GM20000 (cell line): ENCODE measurements at regions not wholly inside any gene's neighbourhood (a gene's known extent, or its start where the extent isn't known, plus 50 kb on each side); places are given as distances from the start of the nearest gene placed in this dataset.

ENCODE experiments used
- DNase-seq: peaks from one replicate; pipeline ENCODE4 v3.0.0; 2012; ENCODE audit warnings: low spot score
- TF ChIP-seq, protein P1 (sequence below): IDR thresholded peaks from 2 replicates; pipeline ENCODE4 v1.5.1; 2012; ENCODE audit warnings: mild to moderate bottlenecking, control low read depth; ENCODE audit errors: extremely low read depth, missing control alignments

DNA sequence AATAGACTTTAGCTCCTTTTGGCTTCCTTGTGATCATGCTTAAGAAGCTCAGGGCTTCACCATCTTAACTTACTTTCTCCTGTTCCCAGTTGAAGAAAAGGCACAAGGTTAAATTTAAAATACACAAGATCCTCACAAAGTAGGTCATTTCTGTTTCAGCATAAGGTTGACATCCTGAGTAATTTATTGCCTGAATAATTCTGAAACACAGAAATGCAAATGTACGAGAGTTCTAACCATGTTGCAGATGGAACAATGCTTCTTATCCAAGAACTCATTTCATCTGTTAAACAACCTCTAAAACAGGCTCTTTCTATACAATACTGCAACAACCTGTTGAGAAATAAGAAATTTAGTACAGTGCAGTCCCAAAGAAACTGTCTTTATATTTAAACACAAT is 395.2 kb downstream of the BCL11A start:
- TF ChIP-seq, protein P1, sequence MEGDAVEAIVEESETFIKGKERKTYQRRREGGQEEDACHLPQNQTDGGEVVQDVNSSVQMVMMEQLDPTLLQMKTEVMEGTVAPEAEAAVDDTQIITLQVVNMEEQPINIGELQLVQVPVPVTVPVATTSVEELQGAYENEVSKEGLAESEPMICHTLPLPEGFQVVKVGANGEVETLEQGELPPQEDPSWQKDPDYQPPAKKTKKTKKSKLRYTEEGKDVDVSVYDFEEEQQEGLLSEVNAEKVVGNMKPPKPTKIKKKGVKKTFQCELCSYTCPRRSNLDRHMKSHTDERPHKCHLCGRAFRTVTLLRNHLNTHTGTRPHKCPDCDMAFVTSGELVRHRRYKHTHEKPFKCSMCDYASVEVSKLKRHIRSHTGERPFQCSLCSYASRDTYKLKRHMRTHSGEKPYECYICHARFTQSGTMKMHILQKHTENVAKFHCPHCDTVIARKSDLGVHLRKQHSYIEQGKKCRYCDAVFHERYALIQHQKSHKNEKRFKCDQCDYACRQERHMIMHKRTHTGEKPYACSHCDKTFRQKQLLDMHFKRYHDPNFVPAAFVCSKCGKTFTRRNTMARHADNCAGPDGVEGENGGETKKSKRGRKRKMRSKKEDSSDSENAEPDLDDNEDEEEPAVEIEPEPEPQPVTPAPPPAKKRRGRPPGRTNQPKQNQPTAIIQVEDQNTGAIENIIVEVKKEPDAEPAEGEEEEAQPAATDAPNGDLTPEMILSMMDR, result no peak
- no peak for DNase-seq

DNA sequence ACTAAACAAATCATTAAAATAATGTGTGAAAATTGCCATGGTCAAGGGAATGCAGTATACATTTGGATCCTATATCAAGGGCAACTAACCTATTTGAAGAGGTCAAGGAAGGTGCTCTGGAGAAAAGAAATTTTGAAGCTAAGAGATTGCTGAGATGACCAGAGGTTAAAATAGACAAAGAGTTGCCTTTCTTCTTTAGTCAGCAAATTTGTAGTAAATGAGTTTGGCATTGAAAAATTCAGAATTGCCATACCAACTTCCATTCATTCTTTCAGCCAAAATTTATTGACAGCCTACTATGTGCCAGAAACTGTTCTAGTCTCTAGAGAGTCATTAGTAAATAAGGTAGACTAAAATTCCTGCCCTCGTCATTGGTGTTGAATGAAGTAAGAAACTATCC is 396.2 kb downstream of the BCL11A start:
- DNase-seq, result no peak
- TF ChIP-seq, protein P1, result no peak

DNA sequence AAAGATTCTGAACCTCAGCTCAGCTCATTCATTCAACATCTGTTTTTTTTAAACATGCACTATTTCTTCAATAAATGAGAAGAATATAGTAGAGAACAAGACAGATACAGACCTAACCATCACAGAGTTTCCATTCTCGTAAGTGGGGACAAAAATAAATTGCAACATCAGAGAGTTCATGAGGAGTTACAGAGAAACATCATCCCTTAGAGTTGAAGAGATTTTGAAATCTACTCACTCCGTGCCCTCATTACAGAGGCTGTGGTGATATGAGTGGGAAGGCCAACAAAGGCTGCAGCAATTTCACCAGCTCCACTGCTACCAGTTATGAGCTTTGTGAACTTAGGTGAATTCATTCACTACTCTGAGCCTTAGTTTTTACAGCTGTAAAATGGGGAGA is 399.3 kb downstream of the BCL11A start:
- TF ChIP-seq, protein P1, result no peak
- no peak for DNase-seq

DNA sequence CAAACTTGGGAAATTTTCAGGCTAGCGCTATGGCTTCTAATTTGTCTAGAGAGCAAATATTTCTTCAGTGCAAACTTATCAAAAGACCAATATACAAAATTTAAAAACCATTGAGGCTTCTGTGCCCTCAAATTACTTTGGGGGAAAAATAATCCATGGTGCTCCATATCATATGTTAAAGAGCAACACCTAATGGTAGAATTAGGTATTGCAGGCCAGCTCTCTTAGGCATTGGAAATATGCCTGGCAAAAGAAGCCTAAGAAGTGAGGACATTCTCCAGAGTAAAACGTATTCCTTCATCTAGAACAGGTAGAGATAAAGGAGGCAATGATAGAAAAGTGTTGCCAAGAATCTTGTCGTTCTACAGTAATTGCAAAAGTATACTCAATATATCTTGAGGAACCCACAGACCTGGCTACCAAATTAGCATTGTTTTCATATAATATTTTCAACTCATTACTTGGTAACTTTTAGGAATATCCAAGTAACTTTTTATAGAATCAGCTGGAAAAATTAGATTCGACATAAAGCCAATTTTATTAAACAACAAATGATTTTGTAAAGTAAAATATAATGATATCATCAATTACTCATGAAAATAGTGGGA is 401.1 kb downstream of the BCL11A start:
- peak; percentile 28 for DNase-seq
- TF ChIP-seq, protein P1, result peak; percentile 70

DNA sequence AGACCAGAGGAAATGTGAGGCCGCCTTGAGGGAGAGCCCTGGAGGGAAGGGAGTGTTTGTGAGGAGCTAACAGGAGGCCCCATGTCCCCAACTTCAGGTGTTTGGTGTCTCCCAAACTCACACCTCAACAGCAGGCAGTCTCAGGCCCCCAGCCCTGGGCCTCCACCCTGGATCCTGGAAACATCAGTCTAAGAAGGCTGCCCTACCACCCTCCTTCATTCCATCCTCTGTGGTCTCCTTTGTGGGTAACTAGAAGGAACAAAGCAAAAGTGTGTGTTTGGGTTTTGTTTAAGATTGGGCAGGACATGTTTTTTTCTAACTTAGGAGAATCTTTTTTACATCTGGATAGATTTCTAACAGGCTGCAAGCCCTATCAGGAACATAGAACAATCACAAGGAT is 404.3 kb downstream of the BCL11A start:
- DNase-seq, result no peak
- TF ChIP-seq, protein P1, result no peak

DNA sequence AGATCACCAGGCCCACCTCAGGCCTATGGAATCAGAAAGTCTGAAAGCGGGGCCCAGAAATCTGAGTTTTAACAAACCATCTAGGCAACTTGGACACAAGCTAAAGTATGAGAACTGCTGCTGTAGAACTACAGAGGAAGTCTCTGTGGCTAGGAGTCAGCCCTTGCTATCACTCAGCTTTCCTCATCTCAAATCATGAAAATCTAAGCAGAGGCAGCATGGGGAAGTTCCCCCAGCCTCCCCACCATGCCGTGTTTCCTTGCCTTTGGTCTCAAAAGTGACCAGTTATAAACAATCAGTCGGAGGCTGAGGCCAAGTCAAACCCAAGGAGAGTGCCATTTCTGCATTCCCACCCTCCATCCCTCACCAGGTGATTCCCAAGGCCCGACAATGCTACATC is 404.7 kb downstream of the BCL11A start:
- no peak for DNase-seq
- TF ChIP-seq, protein P1, result no peak

DNA sequence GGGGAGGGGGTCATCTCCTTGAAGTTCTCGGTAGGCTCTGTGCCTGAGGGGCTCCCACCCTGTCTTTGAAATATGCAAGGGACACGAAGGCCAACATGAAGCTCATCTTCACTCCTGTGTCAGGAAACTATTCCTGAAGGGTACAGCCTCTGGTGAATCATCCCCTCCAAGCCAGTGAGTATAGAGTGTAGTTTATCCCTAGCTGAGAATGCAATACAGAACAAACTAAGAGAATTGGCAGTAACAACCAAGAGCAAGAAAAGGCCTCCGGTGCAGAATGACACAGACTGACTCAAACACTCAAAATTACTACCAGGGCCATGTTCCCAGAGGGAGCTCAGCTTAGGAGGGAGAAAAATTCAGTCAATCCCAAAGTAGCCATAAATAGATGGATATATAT is 413.3 kb downstream of the BCL11A start:
- TF ChIP-seq, protein P1, result no peak
- no peak for DNase-seq
